Astrocyte (in vitro differentiated cells and primary cell): ENCODE measurements at regions not wholly inside any gene's neighbourhood (a gene's known extent, or its start where the extent isn't known, plus 50 kb on each side); places are given as distances from the start of the nearest gene placed in this dataset.
"Not testable (repeated sequence)": the region's sequence is repeated elsewhere in the genome, so short reads cannot be mapped to it uniquely, and the experiment has no call there.

ENCODE experiments used
- DNase-seq: peaks from one replicate; pipeline ENCODE4 v3.0.0-alpha.2; 2010; ENCODE audit warnings: low read depth
- FAIRE-seq: peaks from 2 replicates; lab custom pipeline; 2011; peaks lifted over from hg19 to GRCh38; lab: Jason Lieb, UNC
- H2AFZ ChIP-seq: 2 replicates; pipeline ENCODE4 v1.6.0; 2012; ENCODE audit warnings: low read depth, low read length, inconsistent platforms
- H3K27ac ChIP-seq: 2 replicates; pipeline ENCODE4 v1.5.1; 2011; ENCODE audit warnings: low read depth, low read length, inconsistent platforms
- H3K27me3 ChIP-seq: 2 replicates; pipeline ENCODE4 v1.6.0; 2011; ENCODE audit warnings: low read length, inconsistent platforms; ENCODE audit not compliant: insufficient read depth
- H3K36me3 ChIP-seq: 2 replicates; pipeline ENCODE4 v1.5.1; 2011; ENCODE audit warnings: low read length, inconsistent platforms; ENCODE audit not compliant: insufficient read depth
- H3K4me1 ChIP-seq: 2 replicates; pipeline ENCODE4 v1.5.1; 2011; ENCODE audit warnings: low read length, inconsistent platforms; ENCODE audit not compliant: insufficient read depth
- H3K4me2 ChIP-seq: 2 replicates; pipeline ENCODE4 v1.6.0; 2012; ENCODE audit warnings: low read length, inconsistent platforms
- H3K4me3 ChIP-seq: 2 replicates; pipeline ENCODE4 v1.5.1; 2011; ENCODE audit warnings: low read depth, mild to moderate bottlenecking, low read length, inconsistent platforms; ENCODE audit not compliant: insufficient read depth
- H3K79me2 ChIP-seq: 2 replicates; pipeline ENCODE4 v1.6.0; 2012; ENCODE audit warnings: mild to moderate bottlenecking, low read length, inconsistent platforms; ENCODE audit not compliant: insufficient read depth
- H3K9ac ChIP-seq: 2 replicates; pipeline ENCODE4 v1.6.0; 2012; ENCODE audit warnings: mild to moderate bottlenecking, low read length, inconsistent platforms
- H3K9me3 ChIP-seq: 2 replicates; pipeline ENCODE4 v1.5.1; 2012; ENCODE audit warnings: low read depth, mild to moderate bottlenecking, low read length, inconsistent platforms; ENCODE audit not compliant: insufficient read depth
- H4K20me1 ChIP-seq: 2 replicates; pipeline ENCODE4 v1.6.0; 2012; ENCODE audit warnings: low read length, inconsistent platforms; ENCODE audit not compliant: insufficient read depth
- H3K27ac Mint-ChIP-seq: one replicate; pipeline ENCODE4 v1.8.0; 2021; ENCODE audit warnings: mild to moderate bottlenecking, mixed read lengths; ENCODE audit not compliant: unreplicated experiment
- H3K27me3 Mint-ChIP-seq: one replicate; pipeline ENCODE4 v1.8.0; 2021; ENCODE audit warnings: low read depth, mixed read lengths; ENCODE audit not compliant: unreplicated experiment
- H3K36me3 Mint-ChIP-seq: one replicate; pipeline ENCODE4 v1.8.0; 2021; ENCODE audit warnings: low read depth, mixed read lengths; ENCODE audit not compliant: unreplicated experiment
- H3K4me1 Mint-ChIP-seq: one replicate; pipeline ENCODE4 v1.8.0; 2021; ENCODE audit warnings: low read depth, mixed read lengths; ENCODE audit not compliant: unreplicated experiment
- H3K4me3 Mint-ChIP-seq: one replicate; pipeline ENCODE4 v1.8.0; 2021; ENCODE audit warnings: mild to moderate bottlenecking, moderate library complexity, mixed read lengths; ENCODE audit not compliant: unreplicated experiment
- H3K9me3 Mint-ChIP-seq: one replicate; pipeline ENCODE4 v1.8.0; 2021; ENCODE audit warnings: mild to moderate bottlenecking, mixed read lengths; ENCODE audit not compliant: unreplicated experiment
- CTCF ChIP-seq: IDR thresholded peaks from 2 replicates; pipeline ENCODE4 v1.5.1; 2011; ENCODE audit warnings: low read depth, mild to moderate bottlenecking, inconsistent platforms, low read length, moderate library complexity; ENCODE audit not compliant: insufficient read depth
- EZH2 ChIP-seq: IDR thresholded peaks from 2 replicates; pipeline ENCODE4 v1.6.1; 2012; ENCODE audit warnings: mild to moderate bottlenecking, low read length, inconsistent platforms; ENCODE audit not compliant: insufficient read depth

- FAIRE-seq (no peak), DNase-seq (no peak)
- Histone ChIP-seq H3K9me3 (no peaks in the 10 kb centered on the region), H3K79me2 (no peaks in the 10 kb centered on the region), H3K36me3 (no peaks in the 10 kb centered on the region), H4K20me1 (no peaks in the 10 kb centered on the region), H3K4me2 (no peak overlapping the region), H3K27me3 (no peaks in the 10 kb centered on the region), H3K9ac (no peak overlapping the region), H2AFZ (no peak overlapping the region), H3K4me1 (no peaks in the 10 kb centered on the region), H3K27ac (no peak overlapping the region), H3K4me3 (no peak overlapping the region)
- H3K9me3 Mint-ChIP-seq, result peaks cover 7% of the 10 kb centered on the region
- no peak overlapping the region for H3K4me3 Mint-ChIP-seq
- TF ChIP-seq CTCF (no peak), EZH2 (no peak)
- peaks cover 2% of the 10 kb centered on the region for H3K27me3 Mint-ChIP-seq
- H3K4me1 Mint-ChIP-seq, result peaks cover 4% of the 10 kb centered on the region
- H3K27ac Mint-ChIP-seq, result no peak overlapping the region
- no peaks in the 10 kb centered on the region for H3K36me3 Mint-ChIP-seq
Observed at GRCh38 chr16:19959736-19960135, 75.1 kb upstream of the GPRC5B start.

GRCh38 chr16:19955896-19956295, 71.2 kb upstream of the GPRC5B start:
- H3K9ac ChIP-seq, H3K36me3 Mint-ChIP-seq, H3K4me2 ChIP-seq, DNase-seq, H3K27me3 Mint-ChIP-seq, H3K36me3 ChIP-seq, H3K79me2 ChIP-seq, H3K27me3 ChIP-seq, H3K9me3 Mint-ChIP-seq, H2AFZ ChIP-seq, H3K9me3 ChIP-seq, H3K4me3 ChIP-seq, H3K4me1 ChIP-seq, H3K27ac Mint-ChIP-seq, H4K20me1 ChIP-seq, FAIRE-seq, H3K4me1 Mint-ChIP-seq, H3K27ac ChIP-seq, H3K4me3 Mint-ChIP-seq: not testable (repeated sequence)

- H3K27ac Mint-ChIP-seq, H3K27ac ChIP-seq, H3K9ac ChIP-seq, H3K4me3 Mint-ChIP-seq, H3K79me2 ChIP-seq, H3K27me3 ChIP-seq, H3K27me3 Mint-ChIP-seq, FAIRE-seq, H3K4me2 ChIP-seq, H3K4me3 ChIP-seq, DNase-seq, H3K4me1 ChIP-seq, H2AFZ ChIP-seq, H3K9me3 ChIP-seq, H3K4me1 Mint-ChIP-seq, H3K36me3 ChIP-seq, H3K9me3 Mint-ChIP-seq, H4K20me1 ChIP-seq, H3K36me3 Mint-ChIP-seq: not testable (repeated sequence)
Observed at GRCh38 chr16:19955084-19955483, 70.4 kb upstream of the GPRC5B start.
